GM12873 (cell line): ENCODE measurements at regions not wholly inside any gene's neighbourhood (a gene's known extent, or its start where the extent isn't known, plus 50 kb on each side); places are given as distances from the start of the nearest gene placed in this dataset.

ENCODE experiments used
- TF ChIP-seq, protein P1 (sequence below): IDR thresholded peaks from 2 replicates; pipeline ENCODE4 v1.5.1; 2012; ENCODE audit warnings: low read depth, mild to moderate bottlenecking, moderate library complexity, low read length, control low read depth; ENCODE audit not compliant: insufficient read depth; ENCODE audit errors: missing control alignments

DNA sequence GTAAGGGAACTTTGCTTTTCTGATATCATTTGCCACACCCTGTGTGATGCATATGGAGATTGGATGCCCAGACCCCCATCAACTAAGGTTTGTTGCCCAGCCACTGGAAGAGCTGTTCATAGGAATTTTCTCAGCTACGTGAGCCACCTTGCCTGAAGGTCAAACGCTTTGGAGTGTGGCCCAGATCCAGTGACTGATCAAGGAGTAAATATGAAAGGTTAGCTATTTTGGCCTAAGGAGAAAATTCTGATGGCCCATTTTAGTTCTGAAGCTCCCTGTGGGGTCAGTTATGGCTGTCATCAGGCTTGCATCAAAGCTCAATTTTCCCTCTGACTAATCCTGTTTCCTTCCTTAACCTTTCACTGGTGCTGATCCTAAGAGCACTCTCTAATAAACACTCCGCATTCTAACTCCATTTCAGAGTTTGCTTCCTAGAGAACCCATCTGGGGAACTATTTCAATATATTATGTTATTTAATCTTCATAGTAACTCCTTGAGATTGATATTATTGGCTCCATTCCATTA is 407.7 kb downstream of the SPRY1 start:
- TF ChIP-seq, protein P1, sequence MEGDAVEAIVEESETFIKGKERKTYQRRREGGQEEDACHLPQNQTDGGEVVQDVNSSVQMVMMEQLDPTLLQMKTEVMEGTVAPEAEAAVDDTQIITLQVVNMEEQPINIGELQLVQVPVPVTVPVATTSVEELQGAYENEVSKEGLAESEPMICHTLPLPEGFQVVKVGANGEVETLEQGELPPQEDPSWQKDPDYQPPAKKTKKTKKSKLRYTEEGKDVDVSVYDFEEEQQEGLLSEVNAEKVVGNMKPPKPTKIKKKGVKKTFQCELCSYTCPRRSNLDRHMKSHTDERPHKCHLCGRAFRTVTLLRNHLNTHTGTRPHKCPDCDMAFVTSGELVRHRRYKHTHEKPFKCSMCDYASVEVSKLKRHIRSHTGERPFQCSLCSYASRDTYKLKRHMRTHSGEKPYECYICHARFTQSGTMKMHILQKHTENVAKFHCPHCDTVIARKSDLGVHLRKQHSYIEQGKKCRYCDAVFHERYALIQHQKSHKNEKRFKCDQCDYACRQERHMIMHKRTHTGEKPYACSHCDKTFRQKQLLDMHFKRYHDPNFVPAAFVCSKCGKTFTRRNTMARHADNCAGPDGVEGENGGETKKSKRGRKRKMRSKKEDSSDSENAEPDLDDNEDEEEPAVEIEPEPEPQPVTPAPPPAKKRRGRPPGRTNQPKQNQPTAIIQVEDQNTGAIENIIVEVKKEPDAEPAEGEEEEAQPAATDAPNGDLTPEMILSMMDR, result no peak

DNA sequence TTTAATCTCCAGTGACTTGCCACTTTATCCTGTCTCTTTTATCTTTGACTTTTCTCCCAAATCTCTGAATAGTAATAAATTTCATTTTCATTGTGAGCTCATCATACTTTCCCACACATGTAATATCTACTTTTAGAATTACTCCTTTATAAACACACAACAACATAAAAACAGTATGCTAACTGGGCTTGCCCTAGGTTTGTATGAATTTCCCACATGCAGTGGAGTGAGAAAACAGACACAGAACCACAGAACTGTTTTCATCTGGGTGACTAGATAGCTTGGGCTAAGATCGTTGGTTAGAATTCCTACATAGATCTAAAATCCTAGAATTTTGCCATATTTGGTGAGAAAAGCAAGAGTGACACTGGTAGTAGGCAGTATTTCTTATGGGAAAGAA is 409.5 kb downstream of the SPRY1 start:
- TF ChIP-seq, protein P1, result no peak

DNA sequence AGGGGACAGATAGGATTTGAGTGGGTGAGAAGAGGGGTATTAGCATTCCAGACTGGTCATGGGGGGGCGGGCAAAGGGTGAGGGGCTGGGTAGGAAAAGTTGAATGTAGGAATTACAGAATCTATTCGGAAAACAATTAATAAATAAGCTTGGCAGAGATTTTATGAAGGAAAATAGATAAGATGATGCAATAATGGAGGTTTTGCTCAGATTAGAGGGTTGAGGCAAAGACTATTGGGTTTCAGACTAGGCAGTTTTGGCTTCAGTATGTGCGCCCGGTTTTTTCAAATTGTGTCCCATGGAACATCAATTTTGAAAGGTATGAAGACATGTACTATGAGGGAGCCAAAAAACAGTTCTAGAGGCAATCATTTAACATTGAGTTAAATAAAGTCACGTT is 410.6 kb downstream of the SPRY1 start:
- TF ChIP-seq, protein P1, result no peak

DNA sequence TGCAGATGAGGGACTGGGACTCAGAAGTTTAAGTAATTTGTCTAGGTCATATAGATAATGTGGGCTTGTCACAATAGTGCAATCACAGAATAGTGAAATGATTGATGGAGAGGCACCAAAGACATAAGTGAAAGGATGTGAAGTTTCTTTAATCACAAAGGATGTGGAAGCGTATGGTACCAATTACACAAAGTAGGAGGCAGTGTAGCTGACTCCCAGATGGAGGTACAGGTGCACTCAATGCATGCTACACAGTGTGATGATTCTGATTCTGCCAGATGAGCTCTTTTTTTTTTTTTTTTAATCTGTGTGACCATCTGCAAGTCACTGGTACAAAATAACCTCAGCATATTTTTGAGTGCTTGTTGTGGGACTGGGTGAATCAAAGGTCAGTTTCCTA is 411.3 kb downstream of the SPRY1 start:
- TF ChIP-seq, protein P1, result no peak

DNA sequence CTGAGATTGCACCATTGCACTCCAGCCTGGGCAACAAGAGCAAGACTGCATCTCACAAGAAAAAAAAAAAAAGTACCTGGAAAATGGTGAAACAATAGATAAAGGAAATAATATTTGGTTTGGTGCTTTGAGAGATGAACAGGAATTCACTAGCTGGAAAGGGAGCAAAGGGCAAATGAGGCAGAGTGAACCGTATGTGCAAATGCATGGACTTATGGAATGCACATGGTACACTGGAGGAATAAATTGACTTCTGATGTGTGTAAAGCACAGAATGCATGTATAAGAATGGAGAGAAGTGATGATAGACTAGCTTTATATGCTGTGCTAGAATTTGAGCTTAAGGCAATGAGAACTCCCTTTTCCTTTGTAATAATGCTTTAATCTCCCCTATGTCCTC is 413.3 kb downstream of the SPRY1 start:
- TF ChIP-seq, protein P1, result no peak

DNA sequence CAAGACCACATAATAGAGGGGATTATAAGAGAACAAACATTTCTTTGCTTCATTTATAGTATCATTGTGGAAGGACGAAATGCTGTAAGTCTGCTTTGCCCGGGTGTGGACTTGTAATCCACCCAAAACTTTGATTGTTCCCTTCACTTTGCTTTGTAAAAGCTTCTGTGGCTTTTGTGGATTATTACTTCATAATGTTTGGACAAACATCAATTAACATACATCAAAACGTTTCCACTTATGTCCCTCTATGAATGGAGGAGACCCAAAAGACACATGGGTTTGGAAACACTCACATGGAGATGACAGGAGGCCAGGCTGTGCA is 415.4 kb downstream of the SPRY1 start:
- TF ChIP-seq, protein P1, result no peak

DNA sequence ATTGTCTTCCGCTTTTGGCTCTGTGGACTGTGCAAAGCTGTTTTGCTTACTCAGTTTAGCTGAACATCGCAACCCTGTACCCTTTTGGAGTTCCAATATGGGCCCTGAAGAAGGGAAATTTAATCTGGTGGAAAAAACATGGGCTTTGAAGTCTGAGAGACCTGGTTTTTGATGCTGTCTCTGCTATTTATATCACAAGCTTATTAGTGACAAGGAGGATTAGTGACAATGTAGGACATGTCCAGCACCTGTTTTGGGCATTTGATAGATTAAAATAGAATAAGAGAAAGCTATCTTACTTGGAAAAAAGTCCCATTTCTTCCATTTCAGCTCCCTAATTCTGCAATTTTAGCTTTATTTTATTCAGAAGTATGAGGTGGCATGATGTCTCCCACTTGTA is 417.3 kb downstream of the SPRY1 start:
- TF ChIP-seq, protein P1, result no peak

DNA sequence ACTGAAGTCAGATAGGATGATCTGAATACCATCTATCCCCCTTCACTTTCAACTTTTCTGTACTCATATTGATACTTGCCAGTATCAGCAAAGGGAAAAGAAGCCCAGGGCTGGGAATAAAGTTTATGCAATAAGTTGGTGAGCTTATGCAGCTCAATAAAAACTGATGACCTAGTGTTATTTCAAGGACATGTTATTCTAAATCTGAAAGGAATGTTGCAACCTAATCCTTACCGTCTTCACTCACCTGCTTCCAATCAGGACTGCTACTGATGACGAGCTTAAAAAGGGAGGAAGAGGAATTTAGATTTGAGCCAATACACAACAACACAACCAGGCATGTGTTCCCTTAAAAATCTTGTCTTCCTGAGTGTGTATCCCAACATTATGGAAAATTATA is 419.9 kb downstream of the SPRY1 start:
- TF ChIP-seq, protein P1, result no peak
